Activated CD4-positive, alpha-beta T cell treated with anti-CD3 and anti-CD28 coated beads for 36 hours (primary cell): ENCODE measurements at regions not wholly inside any gene's neighbourhood (a gene's known extent, or its start where the extent isn't known, plus 50 kb on each side); places are given as distances from the start of the nearest gene placed in this dataset.

Experiments
- ATAC-seq: fragments of 200-7000 bp; cut with Tn5 transposase; one replicate; pipeline ENCODE4 v1.10.0; 2021; ENCODE audit warnings: mild to moderate bottlenecking, moderate library complexity
- CTCF ChIA-PET: fragments of 350-600 bp; sonication (Branson Sonifier 250); formaldehyde crosslinking; loops from one replicate; lab custom pipeline; 2021; ENCODE audit warnings: antibody characterized with exemption; lab: Charles Lee
- POLR2A ChIA-PET: fragments of 350-600 bp; sonication (Branson Sonifier 250); formaldehyde crosslinking; loops from one replicate; lab custom pipeline; 2021; ENCODE audit warnings: antibody characterized with exemption, inconsistent platforms; lab: Charles Lee
- DNase-seq: peaks from one replicate; pipeline ENCODE4 v3.0.0-alpha.2; 2020
- H3K27ac Mint-ChIP-seq: one replicate; pipeline ENCODE4 v1.8.0; 2021; ENCODE audit warnings: mixed read lengths
- H3K27me3 Mint-ChIP-seq: one replicate; pipeline ENCODE4 v1.8.0; 2021; ENCODE audit warnings: mixed read lengths
- H3K36me3 Mint-ChIP-seq: one replicate; pipeline ENCODE4 v1.8.0; 2021; ENCODE audit warnings: low read depth, mixed read lengths
- H3K4me1 Mint-ChIP-seq: one replicate; pipeline ENCODE4 v1.8.0; 2021; ENCODE audit warnings: mixed read lengths
- H3K4me3 Mint-ChIP-seq: one replicate; pipeline ENCODE4 v1.8.0; 2021; ENCODE audit warnings: mild to moderate bottlenecking, moderate library complexity, mixed read lengths
- H3K9me3 Mint-ChIP-seq: one replicate; pipeline ENCODE4 v1.8.0; 2021; ENCODE audit warnings: low read depth, mixed read lengths
- intact Hi-C, 2 experiments: fragments of 100-400 bp; cut with DNase I in 1 of 2; cut with micrococcal nuclease in 1 of 2; formaldehyde crosslinking; loops; one replicate each; pipeline versions ENCODE4 v1.14.2 to v1.15.1; 2022 to 2024; cut with DNase I, micrococcal nuclease

- ChIA-PET POLR2A (no interaction called here), CTCF (no interaction called here)
- H3K4me3 Mint-ChIP-seq, result no peak overlapping the region
- H3K27ac Mint-ChIP-seq, result no peak overlapping the region
- DNase-seq (no peak), ATAC-seq (no peak)
- no peaks in the 10 kb centered on the region for H3K36me3 Mint-ChIP-seq
- no peaks in the 10 kb centered on the region for H3K27me3 Mint-ChIP-seq
- intact Hi-C loops, result no loop called here
- H3K9me3 Mint-ChIP-seq, result no peaks in the 10 kb centered on the region
- peaks cover 27% of the 10 kb centered on the region for H3K4me1 Mint-ChIP-seq
These were observed 144.7 kb upstream of the NCK2 start for GRCh38 chr2:105600037-105600442.

- Mint-ChIP-seq H3K9me3 (no peaks in the 10 kb centered on the region), H3K36me3 (no peaks in the 10 kb centered on the region), H3K4me3 (no peak overlapping the region), H3K27ac (peak overlapping the region; percentile 60), H3K4me1 (peaks cover 27% of the 10 kb centered on the region), H3K27me3 (no peaks in the 10 kb centered on the region)
- ATAC-seq (peak; percentile 63), DNase-seq (no peak)
- intact Hi-C loops, result loop anchor here in 1 of 2 experiments (5.0 kb wide), 1 partner anchor 138 kb away; no protein-coding TSS in a partner anchor
- POLR2A ChIA-PET, result interaction anchor here (0.6 kb wide), 1 partner anchor 479 kb away, joined by 3 read pairs; no protein-coding TSS in a partner anchor
- CTCF ChIA-PET, result interaction anchor here (0.6 kb wide), 1 partner anchor 33 kb away, joined by 3 read pairs; no protein-coding TSS in a partner anchor
These were observed 145.6 kb upstream of the NCK2 start for GRCh38 chr2:105598829-105599698.

DNA sequence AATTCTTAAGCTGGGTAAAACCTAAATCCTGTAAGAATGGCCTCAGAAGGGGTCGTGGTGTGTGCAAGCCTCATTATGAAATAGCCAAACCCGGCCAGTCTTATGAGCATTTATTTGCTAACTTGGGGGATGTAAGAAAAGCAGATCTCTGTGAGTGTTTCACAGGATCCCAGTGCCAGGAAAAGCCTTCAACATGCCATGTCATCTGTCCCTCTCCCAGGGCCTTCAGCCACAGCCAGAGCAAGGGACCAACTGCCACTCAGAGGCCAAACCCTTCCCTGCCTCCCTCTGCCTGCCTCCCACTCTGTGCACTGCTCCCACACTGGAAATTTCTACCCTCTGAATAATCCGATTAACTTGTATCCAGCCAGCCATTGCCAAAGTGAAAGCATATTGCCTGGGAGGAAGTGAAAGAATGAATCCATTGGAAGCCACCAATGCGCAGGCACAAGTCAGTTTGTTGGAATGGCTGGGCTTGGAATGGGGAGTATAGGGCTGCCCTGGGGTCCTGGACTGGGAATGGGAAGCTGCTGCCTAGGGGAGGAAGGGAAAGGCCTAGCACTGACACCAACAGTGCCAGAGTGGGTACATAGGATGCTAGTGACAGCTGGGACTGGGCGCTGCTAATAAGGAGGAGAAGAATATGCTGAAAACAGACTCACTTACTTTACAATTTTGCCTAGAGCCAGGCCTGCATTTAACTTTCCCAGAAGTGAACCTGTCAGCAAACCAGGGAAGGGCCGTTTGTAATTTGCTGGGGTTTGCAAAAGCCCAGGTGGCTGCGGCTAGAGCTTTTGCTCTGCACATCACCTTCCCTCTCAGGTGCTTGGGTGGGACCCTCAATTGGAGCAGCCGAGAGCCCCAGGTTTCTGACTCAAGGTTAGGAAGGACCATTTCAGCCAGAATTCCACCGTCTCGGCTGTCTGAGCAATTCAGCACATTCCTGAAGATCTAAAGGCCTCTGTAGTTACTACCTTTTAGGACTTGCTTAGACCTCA, 146.6 kb upstream of the NCK2 start:
- no peaks in the 10 kb centered on the region for H3K36me3 Mint-ChIP-seq
- ATAC-seq (no peak), DNase-seq (no peak)
- no peak overlapping the region for H3K4me3 Mint-ChIP-seq
- no peaks in the 10 kb centered on the region for H3K27me3 Mint-ChIP-seq
- peaks cover 27% of the 10 kb centered on the region for H3K4me1 Mint-ChIP-seq
- CTCF ChIA-PET, result interaction anchor here (0.6 to 0.7 kb wide), 2 partner anchors 34 to 149 kb away, joined by 3 read pairs; no protein-coding TSS in a partner anchor
- POLR2A ChIA-PET, result no interaction called here
- intact Hi-C loops, result loop anchor here in 1 of 2 experiments (5.0 kb wide), 1 partner anchor 139 kb away; no protein-coding TSS in a partner anchor
- H3K9me3 Mint-ChIP-seq, result no peaks in the 10 kb centered on the region
- H3K27ac Mint-ChIP-seq, result no peak overlapping the region

DNA sequence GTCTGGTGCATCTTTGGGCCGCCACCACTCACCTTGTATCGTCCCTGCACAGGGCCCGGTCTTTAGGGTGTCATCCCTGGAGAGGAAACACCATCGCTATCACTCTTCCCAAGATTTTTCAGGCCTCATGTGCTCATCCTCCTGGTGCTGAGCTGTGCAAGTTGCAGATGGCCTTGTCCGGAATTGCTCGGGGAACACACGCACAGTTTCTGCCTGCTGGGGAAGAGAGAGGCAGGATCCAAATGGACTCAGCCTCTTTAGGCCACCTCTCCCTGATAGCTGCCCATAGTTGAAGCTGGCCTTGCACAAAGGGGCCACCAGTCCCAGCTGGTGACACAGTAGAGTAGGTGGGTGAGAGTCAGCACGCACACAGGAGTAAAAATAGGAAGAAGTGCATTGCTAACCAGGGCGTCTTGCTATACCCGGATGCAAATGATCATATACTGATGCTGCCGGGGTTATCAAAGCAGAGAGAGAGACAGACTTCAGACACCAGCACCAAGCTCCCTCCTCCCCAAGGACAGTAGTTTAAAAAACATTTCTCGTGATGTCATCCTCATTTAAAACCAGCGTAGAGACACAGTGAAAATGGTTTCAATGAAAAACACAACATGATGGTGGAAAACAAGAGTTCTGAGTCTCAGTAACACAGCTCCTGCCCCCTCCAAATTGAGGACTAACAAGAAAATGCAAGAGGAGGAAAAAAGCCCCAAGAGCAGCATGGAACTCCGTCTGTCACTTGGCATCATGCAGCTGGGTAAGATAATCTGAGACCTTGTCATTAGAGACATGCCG, 147.5 kb upstream of the NCK2 start:
- H3K27me3 Mint-ChIP-seq, result no peaks in the 10 kb centered on the region
- CTCF ChIA-PET, result interaction anchor here (0.7 to 1.4 kb wide), 3 partner anchors 11 to 150 kb away, joined by 3 read pairs; no protein-coding TSS in a partner anchor
- intact Hi-C loops, result loop anchor here in 1 of 2 experiments (5.0 kb wide), 1 partner anchor 140 kb away; no protein-coding TSS in a partner anchor
- H3K27ac Mint-ChIP-seq, result no peak overlapping the region
- POLR2A ChIA-PET, result no interaction called here
- no peak overlapping the region for H3K4me3 Mint-ChIP-seq
- peaks cover 27% of the 10 kb centered on the region for H3K4me1 Mint-ChIP-seq
- no peak for DNase-seq
- H3K9me3 Mint-ChIP-seq, result no peaks in the 10 kb centered on the region
- no peaks in the 10 kb centered on the region for H3K36me3 Mint-ChIP-seq
- ATAC-seq, result no peak

- CTCF ChIA-PET, result interaction anchor here (0.6 to 1.8 kb wide), 4 partner anchors 11 to 83 kb away, joined by 3 to 7 read pairs (median 3); no protein-coding TSS in a partner anchor
These were observed 148.2 kb upstream of the NCK2 start for GRCh38 chr2:105596411-105596921.

DNA sequence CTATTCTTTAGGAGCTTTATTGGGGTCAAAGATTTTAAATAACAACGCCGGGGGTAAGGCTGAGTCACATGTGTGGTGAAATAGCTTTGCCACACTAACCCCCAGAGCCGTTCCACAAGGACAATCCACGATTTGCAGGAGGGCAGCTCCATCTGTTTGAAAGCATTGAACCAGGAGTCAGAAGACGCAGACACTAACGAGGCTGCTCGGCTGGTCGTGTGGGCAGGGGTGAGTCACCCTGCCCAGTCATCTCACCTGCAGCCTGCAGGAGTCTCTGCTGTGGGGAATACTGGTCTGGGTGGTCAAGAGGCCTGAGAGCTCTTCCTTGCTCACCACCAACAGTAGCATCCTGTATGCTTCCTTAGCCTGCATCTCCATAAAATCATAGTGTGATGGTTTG, 149.2 kb upstream of the NCK2 start:
- ChIA-PET POLR2A (no interaction called here), CTCF (interaction anchor here (1.8 kb wide), 1 partner anchor 19 kb away, joined by 7 read pairs; no protein-coding TSS in a partner anchor)
- H3K4me3 Mint-ChIP-seq, result no peak overlapping the region
- DNase-seq (peak; percentile 54), ATAC-seq (peak; percentile 73)
- no peaks in the 10 kb centered on the region for H3K9me3 Mint-ChIP-seq
- H3K27ac Mint-ChIP-seq, result no peak overlapping the region
- intact Hi-C loops, result loop anchor here in 1 of 2 experiments (5.0 kb wide), 1 partner anchor 142 kb away; no protein-coding TSS in a partner anchor
- no peaks in the 10 kb centered on the region for H3K27me3 Mint-ChIP-seq
- peaks cover 30% of the 10 kb centered on the region for H3K4me1 Mint-ChIP-seq
- no peaks in the 10 kb centered on the region for H3K36me3 Mint-ChIP-seq

More at GRCh38 chr2:105596411-105596921, 148.2 kb upstream of the NCK2 start:
- ATAC-seq, result no peak
- no peak for DNase-seq
- POLR2A ChIA-PET, result no interaction called here
- Mint-ChIP-seq H3K9me3 (no peaks in the 10 kb centered on the region), H3K4me3 (no peak overlapping the region), H3K27ac (no peak overlapping the region), H3K36me3 (no peaks in the 10 kb centered on the region), H3K27me3 (no peaks in the 10 kb centered on the region), H3K4me1 (peaks cover 27% of the 10 kb centered on the region)
- intact Hi-C loops, result loop anchor here in 1 of 2 experiments (5.0 kb wide), 1 partner anchor 141 kb away; no protein-coding TSS in a partner anchor

- POLR2A ChIA-PET, result no interaction called here
- Mint-ChIP-seq H3K36me3 (peaks cover 3% of the 10 kb centered on the region), H3K4me1 (peaks cover 26% of the 10 kb centered on the region), H3K9me3 (peaks cover 10% of the 10 kb centered on the region), H3K27me3 (no peaks in the 10 kb centered on the region), H3K27ac (no peak overlapping the region), H3K4me3 (no peak overlapping the region)
- ATAC-seq (no peak), DNase-seq (no peak)
- CTCF ChIA-PET, result interaction anchor here (0.6 kb wide), 1 partner anchor 10 kb away, joined by 3 read pairs; no protein-coding TSS in a partner anchor
- intact Hi-C loops, result no loop called here
These were observed 151.3 kb upstream of the NCK2 start for GRCh38 chr2:105593221-105593967.

- DNase-seq (no peak), ATAC-seq (no peak)
- intact Hi-C loops, result no loop called here
- ChIA-PET POLR2A (no interaction called here), CTCF (interaction anchor here (4.6 kb wide), 1 partner anchor 15 kb away, joined by 20 read pairs; no protein-coding TSS in a partner anchor)
- peaks cover 5% of the 10 kb centered on the region for H3K36me3 Mint-ChIP-seq
- peaks cover 23% of the 10 kb centered on the region for H3K4me1 Mint-ChIP-seq
- peaks cover 18% of the 10 kb centered on the region for H3K9me3 Mint-ChIP-seq
- no peak overlapping the region for H3K4me3 Mint-ChIP-seq
- no peaks in the 10 kb centered on the region for H3K27me3 Mint-ChIP-seq
- no peak overlapping the region for H3K27ac Mint-ChIP-seq
These were observed 152.4 kb upstream of the NCK2 start for GRCh38 chr2:105592288-105592687.

GRCh38 chr2:105590780-105591660, 153.7 kb upstream of the NCK2 start:
- H3K4me3 Mint-ChIP-seq, result no peak overlapping the region
- no peaks in the 10 kb centered on the region for H3K27me3 Mint-ChIP-seq
- H3K27ac Mint-ChIP-seq, result no peak overlapping the region
- peak; percentile 37 for ATAC-seq
- peaks cover 5% of the 10 kb centered on the region for H3K36me3 Mint-ChIP-seq
- H3K4me1 Mint-ChIP-seq, result peaks cover 12% of the 10 kb centered on the region
- intact Hi-C loops, result no loop called here
- CTCF ChIA-PET, result interaction anchor here (1.7 to 4.6 kb wide), 2 partner anchors 13 to 155 kb away, joined by 3 to 20 read pairs; no protein-coding TSS in a partner anchor
- POLR2A ChIA-PET, result no interaction called here
- no peak for DNase-seq
- H3K9me3 Mint-ChIP-seq, result peaks cover 18% of the 10 kb centered on the region
